ENCODE measurements at regions not wholly inside any gene's neighbourhood (a gene's known extent, or its start where the extent isn't known, plus 50 kb on each side); places are given as distances from the start of the nearest gene placed in this dataset.
"Not testable (repeated sequence)": the region's sequence is repeated elsewhere in the genome, so short reads cannot be mapped to it uniquely, and the experiment has no call there.

DNA sequence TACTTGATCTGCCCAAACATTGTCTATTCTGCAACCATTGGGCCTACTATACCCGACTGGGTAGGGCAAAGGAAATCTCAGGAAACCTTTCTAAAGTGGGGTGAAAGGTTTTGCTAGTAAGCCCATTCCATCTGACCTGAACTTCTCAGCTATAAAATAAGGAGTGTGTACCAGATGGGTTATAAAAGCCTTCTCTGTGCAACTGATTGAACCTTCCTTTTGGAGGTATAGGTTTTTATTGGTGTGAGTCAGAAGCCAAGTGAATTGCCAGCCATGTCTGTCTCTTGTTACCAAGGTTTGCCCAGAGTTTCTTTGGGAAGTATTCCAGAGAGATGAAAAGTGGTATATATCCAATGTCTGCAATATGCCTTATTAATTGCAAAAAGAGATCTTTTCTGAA, 1271.0 kb upstream of the WWC1 start:
- DNase-seq: no peak

DNA sequence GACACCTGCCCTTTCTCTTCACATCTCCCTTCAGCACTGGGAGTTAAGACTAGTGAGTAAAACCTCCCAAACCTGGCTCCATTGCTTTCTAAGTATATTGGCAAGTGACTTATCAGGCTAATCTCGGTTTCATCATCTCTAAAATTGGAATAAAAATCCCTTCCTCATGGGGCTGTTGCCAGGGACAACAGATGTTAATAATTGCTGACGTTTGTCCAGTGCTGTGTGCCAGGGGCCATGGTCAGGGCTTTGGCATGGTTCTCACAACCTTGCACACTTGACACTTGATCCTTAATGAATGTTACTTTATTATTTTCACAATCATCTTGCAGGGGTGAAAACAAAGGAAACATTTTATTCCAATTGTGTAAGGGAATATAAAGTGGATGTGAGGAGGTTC, 1262.0 kb upstream of the WWC1 start:
- no peak for DNase-seq

DNA sequence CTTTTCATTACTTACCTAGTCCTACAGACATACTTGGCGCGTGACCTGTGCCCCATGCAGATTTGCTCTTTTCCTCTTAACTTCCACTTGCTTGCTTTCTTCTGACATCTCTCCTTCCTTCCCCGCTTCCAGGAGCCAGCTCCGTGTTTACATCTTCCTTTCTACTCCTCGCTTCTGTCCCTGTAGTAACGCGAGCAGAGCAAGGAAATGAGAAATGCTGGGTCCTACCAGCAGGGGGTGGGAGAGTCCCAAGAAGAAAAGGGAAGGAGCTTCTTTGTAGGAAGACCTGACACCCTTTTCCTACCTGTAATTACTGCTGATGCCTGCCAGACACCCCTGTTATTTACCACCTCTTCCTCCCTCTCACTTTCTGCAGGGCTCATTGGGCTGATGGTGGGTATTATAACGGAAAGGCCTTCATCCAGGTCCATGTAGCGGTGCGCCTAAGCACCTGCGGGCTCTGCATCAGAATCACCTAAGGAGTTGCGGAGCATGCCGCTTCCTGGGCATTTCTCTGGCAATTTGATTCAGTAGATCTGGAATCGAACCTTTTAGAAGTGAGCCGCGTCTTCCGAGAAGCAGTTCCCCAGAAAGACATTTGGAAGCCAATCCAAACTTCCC, 1260.8 kb upstream of the WWC1 start:
- no peak for DNase-seq

DNA sequence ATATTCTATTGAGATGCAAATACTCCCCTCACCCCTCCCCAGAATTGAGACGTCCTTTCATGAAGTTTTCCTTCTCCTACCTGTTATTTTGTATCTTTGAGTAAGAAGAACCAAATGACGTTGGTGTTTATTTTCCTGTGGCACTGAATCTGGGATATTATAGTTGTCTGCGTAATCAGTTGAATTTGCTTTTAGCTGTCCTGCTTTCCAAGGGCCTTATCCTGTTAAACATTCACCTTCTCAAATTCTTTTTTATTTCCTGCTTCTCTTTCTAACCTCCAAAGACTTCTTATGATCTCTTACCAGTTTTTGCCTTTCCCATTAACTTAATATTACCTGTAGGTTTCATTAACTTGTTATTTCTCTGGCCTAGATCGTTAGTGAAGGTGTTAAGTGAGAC, 1254.9 kb upstream of the WWC1 start:
- DNase-seq: no peak

DNA sequence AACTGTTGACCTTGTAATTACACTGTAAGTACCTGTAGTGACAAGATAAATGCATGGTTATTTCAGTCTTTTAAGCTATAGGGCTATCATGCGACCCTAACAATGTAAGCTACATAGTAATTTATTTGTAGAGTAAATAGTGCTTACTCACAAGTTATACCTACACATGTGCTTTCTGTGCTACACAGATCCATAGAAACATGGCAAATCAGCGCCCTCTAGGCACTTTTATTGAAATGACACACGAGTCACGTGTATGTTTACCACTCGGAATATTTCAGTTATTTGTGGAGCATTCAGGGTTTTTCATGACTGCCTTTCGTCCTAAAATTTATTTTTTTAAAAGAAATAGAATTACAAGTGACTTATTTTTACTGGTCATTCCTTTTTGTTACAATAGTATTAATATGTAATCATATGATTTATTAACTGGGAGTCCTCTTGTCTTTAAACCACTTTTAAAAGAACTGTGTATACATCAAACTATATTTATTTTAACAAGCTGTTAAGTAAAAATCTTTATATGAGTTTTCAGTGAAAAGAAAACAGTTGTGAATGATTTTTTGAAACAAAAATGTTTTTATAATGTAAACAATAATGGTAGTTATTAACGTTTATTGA, 1242.3 kb upstream of the WWC1 start:
- peak; percentile 39 to 55 for DNase-seq

DNA sequence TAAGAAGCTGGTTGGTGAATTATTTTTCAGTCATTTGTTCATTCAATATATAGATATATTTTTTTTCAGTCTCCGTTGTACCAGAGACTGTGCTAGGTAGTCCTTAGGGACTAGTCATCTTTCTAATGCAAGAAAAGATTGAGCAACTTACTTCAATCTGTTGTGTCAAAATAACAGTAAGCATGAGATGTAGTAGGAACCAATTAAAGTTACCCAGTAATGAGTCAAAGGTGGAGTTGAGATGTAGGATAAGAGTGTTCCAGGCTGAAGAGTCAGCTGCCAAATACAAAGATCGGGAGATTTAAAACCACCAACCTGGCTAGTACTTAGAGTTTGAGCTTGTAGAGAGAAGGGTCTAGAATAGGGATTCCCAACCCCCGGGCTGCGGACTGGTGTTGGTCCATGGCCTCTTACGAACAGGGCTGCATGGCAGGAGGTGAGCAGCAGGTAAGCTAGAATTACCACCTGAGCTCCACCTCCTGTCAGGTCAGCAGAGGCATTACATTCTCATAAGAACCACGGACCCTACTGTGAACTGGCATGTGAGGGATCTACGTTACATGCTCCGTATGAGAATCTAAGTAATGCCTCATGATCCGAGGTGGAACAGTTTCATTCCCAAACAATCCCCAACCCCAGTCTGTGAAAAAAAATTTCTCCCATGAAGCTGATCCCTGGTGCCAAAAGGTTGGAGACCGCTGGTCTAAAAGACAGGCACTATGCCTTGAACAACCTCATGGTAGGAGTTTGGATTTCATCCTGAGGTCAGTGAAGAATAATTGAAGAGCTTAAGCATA, 1241.5 kb upstream of the WWC1 start:
- no peak for DNase-seq

DNA sequence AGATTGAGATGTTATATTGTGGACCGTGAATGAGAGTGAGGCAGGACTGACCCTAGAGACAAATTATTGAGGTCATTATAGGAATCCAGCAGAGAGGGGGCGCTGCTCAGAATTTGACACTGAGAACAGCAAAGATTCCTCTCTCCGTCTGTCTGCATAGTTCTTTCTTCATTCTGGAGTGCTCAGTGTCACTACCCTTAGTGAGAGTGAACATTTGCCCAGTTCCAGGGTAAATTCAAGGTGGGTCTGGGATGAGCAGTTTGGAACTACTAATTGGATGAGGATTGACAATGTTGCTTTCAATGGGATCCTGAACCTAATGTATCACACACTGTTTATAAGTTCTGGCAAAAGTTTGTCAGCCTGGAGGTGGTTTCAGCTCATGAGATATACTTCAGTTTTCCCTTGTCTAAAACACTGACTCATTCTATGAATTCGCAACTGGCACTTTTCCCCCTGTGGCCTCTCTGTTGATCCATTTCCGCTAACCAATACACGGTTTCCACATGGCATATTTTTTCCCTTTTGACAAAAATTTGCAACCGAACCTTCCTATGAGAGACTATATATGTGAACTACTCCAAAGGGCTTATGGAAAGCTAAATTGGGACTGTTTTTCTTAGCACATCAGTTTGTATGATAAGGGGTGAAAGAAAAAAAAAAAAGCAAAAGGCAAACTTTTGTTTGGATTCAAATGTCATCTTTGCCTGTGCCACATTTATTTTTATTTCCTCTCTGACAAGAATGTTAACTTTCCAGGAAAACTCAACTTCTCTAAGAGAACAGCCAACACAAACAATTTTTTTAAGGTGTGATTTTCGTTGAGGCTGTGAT, 1240.7 kb upstream of the WWC1 start:
- no peak for DNase-seq

DNA sequence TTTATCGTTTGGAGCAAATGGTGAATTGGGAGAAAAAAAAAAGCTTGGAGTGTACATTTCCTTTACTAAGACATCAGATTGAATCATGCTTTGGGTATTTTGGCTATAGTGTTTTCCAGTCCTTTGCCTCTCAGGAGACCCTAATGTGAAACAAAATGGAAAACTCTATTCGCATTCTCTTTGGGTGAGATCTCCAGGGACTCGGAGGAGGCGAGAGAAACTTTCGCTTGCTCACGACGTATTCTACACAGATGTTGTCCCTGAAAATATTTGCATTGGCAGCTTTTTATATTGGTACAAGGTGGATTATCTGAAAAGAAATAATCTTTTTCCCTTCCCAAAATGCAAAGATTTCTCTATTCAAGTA, 1240.1 kb upstream of the WWC1 start:
- no peak for DNase-seq

DNA sequence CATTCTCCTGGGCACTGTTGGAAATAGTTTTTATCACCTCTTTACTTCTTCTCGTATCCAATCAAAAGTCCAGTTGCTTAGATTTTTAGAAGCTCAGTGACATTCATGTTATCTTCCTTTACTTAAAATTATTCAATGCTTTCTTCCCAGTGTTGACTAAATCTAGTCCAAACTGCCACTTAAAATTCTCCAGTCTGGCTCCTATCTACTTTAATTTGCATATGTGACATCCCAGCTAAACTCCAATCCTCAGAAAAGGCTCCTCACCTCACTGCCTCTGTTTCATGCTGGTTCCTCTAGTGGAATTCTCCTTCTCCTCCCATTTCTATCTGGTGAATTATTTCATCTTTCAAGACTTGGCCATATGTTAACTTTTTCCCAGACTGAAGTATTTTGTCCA, 1238.7 kb upstream of the WWC1 start:
- no peak for DNase-seq

DNA sequence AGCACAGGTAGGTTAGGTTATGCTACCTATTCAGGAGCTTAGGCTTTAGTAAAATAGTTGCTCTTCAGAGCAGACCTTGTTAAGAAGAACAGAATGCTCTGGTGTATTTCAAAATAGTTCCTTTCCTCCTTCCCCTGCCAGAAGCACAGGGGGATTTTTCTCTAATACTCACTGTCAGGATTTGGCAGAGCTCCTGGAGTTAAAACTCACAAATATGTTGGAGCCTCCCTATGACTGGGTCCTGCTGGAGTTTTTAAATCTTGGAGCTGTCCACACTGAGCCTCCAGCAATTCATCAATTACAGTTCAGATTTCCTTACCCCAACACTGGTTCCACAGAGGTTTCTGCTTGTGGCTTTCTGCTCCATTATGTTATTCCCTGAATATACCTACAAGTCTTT, 1233.8 kb upstream of the WWC1 start:
- DNase-seq: no peak

DNA sequence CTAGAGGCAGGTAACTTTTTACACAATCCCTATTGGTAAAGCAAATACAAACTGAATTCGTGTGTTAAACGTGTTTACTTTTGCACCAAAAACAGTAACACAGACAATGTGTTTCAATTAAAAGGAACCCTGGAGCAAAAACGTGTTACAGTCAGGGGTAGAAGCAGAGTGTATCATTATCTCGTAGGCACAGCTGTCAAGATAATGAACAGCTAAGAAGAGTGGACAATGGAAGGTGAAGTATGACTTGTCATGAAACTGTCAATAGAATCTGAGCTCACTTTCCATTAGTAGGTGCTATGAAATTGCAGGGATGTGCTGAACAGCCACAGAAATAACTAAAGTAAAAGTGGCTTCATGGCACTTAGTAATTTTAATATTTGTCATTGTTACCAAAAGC, 1229.8 kb upstream of the WWC1 start:
- no peak for DNase-seq

DNA sequence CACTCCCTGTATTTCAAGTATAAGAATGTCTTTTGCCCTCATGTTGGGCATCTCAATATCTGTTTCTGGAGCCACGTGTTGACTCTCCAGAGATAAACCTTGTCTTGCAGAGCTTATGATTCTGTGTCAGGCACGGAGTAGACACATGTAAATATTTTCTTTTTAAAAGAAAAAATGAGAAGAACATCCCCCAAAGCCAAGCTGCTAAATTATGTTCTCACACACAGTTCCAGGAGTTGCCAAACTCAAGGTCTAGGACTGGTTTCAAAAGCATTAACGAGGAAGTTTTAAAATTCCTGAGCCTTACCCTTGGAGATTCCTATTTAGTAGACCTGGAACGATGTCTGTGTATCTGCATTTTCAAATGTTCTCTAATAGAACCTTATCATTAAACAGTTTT, 1228.3 kb upstream of the WWC1 start:
- DNase-seq: no peak

DNA sequence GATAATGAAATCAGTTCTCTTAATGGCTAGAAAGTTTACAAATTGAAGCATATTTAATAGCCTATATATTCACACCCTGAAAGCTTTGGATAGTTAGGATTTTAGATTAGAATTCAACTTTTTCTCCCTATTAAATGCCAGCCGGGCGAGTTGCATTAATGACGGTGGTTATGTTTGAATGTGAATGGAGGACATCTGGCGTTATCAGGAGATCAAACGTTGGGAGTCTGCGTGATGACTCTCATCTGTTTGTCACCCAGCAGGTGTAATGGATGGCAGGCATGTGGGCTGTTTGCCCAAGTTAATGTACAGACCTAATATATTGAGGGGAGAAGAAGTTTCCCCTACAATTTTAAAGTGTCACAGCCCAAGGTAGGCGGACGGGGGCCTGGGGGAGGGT, 1227.7 kb upstream of the WWC1 start:
- DNase-seq: no peak

DNA sequence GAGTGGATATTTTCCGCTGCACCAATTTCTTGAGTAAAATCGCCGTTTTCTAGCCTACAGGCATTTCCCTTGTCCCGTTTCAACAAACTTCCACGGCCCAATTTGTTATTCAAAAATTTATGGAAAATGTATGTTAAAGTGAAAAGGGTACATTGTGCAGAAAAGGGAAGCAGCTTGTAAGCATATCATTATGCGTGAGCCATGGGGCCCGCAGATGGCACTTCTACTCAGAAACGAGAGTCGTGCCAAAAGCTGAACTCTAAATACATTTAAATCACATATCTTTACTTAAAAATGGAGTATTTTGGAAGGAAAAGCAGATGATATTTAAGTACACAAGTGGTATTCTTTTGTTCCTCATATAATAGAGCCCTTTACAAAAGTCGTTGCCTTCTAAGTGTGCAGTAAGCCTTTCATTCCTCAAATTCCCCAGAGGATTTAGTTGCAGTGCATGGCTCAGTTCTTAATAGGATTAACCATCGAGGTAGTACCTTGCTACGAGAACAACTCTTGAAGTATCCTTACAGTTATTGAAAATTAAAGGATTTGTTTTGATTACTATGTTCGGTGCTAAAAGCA, 1227.2 kb upstream of the WWC1 start:
- no peak for DNase-seq

DNA sequence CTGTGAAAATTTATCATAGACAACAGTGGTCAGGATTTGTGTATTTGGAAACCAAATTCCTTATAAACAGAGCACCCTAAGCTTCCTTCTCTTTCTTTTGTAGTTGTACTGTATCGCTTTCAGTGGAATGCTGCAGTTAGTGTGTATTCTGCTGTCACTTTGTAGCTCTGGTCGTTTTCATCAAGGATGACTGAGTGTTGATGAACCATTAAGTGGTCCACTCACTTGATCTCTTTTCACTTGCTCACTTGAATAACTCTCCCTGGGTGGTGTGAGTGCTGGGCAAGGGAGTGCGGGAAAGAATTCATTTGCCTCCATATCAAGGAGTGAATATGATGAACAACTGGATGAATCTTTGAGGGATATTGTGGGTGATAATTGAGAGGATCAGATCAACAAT, 1225.7 kb upstream of the WWC1 start:
- DNase-seq: no peak

DNA sequence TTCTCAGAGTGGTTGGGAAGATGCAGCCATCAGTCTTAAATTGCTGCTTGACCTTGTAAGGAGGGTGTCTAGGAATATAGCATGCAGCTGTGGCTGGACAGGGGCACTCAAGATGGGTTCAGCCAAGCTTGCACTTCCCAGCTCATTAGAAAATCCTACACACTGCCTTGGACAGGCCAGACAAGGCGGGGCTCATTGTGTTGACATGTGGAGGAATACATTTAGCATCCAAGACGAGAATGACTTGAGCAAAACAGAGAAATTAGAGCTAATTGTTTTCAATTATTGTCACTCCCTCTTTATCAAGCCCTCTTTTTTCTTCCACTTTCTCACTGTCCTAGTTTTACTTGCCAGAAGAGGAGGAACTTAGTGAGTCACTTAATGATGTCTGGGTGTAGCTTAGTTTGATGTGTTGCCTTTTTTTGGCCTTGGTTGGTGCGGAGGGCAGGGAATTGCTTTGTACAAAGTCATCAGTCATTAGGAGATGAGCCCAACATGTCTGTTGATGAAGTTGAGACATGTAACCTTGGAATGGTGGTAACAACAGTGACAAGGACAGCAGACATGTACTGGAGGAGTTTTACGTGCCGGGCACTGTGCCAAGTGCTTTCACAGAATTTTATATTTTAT, 1219.3 kb upstream of the WWC1 start:
- DNase-seq: no peak

DNA sequence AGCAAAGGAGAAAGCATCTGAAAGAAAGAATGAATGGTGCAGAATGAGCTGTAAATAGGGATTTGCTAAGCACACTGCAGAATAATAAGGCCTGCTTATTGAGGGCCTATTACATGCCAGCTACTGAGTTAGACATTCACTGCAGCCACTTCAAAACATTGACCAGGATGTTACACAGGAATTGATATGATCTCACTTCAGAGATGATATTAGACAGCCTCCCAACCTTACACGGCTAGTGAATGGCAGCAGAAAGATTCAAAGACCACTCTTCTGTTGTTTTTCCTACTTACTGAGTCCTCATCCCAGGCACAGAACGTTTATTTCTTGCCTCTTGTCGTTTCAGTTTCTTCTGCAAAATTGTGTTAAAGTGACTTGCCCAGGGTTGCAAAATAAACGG, 1209.9 kb upstream of the WWC1 start:
- no peak for DNase-seq

DNA sequence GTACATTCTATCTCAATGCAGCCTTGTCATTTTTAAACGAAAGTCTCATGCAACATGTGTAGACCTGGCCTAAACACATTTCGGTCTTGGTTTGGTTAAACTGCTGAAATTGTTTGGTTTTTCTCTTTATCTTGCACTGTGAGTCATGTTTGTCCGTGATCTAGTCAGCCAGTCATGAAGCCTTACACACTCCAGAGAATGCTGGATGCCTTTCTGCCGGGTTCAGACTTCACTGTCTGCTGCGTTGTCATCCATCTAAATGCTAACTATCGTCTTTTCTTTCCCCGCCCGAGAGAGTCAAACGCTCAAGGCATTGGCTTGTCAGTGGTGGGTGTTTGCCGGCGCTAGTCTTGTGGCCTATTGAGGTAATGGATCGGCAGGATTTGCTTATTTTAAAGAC, 1194.6 kb upstream of the WWC1 start:
- no peak for DNase-seq

DNA sequence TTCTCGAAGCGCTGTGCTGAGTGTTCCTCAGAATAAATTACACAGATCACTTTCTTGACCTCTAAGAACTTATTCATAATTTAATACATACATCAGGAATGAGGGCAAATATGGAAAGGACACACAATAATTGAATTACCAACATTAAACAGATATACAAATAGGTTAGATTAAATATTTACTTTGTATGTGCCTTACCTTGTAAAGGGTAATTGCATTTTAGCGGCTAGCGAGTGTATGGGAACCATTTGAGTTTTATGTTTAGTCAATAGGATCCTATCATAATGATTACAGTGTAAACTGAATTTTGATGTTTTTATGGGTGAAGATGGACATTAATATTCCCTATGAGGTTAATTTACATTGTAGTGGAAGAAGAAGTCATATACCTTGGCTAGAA, 1187.1 kb upstream of the WWC1 start:
- no peak for DNase-seq

DNA sequence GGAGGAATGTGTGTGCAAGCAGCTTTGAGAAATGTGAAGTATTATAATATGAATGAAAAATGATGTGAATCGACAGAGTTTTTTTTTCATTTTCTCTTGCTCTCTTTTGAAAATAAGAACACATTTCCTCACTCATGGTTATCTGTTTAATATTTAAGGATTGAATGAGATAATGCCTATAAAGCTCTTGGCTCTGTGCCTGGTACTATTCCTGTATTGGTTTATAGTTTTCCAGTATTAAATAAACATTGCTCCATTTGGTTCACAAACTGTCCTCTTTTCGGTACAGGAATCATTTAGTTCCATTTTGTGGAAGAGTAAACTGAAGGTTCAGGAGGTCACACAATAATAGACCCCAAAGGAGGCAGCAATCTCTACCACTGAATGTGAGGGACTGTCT, 1185.5 kb upstream of the WWC1 start:
- no peak for DNase-seq

DNA sequence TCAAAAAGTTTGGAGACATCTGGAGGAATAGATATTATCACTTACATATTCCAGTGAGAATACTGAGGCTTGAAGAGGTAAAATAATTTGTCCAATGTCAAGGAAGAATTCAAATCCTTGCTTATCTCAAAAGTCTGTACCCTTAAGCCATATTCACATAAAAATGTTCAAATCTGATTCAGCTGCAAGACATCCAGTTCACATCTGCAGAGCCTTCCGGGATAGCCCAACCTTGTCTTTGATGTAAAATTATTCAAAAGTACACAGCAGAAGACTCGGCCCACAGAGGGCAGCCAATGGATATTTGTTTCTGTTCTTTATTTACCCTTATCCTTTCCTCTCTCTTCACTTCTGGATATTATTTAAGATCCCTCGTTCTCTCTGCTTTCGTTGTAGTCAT, 1183.8 kb upstream of the WWC1 start:
- DNase-seq: no peak

DNA sequence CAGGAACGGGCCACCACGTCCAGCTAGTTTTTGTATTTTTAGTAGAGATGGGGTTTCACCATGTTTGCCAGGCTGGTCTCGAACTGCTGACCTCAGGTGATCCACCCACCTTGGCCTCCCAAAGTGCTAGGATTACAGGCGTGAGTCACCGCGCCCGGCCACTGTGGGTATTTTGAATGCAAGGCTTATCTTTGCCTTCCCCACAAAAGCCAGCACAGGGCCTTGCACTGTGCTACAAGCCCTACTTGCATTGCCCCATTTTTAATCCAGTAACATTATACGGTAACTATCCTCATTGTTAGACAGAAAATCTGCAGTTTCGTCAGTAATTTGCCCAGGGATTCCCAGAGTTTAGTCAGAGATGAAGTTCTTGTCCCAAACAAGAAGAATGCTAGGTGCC, 1183.2 kb upstream of the WWC1 start:
- DNase-seq: not testable (repeated sequence)

DNA sequence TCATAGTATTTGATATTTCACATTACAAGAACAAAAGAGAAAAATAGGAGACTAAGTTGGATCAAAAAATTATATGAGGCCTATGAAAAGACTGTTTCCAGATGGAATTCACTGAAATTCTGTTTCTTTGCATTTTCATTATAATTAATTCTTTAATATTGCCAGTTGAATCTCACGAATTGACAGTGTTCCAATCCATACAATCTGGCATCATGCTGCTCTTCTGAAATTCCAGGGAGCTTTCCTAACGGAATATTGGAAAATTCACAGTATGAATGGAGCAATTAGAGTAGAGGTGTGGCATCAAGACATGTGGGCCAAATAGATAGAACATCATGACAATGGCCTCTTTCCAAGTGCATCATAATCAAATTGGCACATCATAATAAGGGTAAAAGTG, 1178.9 kb upstream of the WWC1 start:
- no peak for DNase-seq
